ENCODE measurements at regions not wholly inside any gene's neighbourhood (a gene's known extent, or its start where the extent isn't known, plus 50 kb on each side); places are given as distances from the start of the nearest gene placed in this dataset.
"Not testable (repeated sequence)": the region's sequence is repeated elsewhere in the genome, so short reads cannot be mapped to it uniquely, and the experiment has no call there.

GRCh38 chr1:208479435-208479834, 235.3 kb upstream of the PLXNA2 start:
- no peaks in the 10 kb centered on the region for H3K9me3 Mint-ChIP-seq
- H3K27me3 ChIP-seq (ENCODE audit: control insufficient read depth in 1 of 2, insufficient read depth in 2 of 2, low read length in 2 of 2): no peaks in the 10 kb centered on the region
- TF ChIP-seq, protein P1, sequence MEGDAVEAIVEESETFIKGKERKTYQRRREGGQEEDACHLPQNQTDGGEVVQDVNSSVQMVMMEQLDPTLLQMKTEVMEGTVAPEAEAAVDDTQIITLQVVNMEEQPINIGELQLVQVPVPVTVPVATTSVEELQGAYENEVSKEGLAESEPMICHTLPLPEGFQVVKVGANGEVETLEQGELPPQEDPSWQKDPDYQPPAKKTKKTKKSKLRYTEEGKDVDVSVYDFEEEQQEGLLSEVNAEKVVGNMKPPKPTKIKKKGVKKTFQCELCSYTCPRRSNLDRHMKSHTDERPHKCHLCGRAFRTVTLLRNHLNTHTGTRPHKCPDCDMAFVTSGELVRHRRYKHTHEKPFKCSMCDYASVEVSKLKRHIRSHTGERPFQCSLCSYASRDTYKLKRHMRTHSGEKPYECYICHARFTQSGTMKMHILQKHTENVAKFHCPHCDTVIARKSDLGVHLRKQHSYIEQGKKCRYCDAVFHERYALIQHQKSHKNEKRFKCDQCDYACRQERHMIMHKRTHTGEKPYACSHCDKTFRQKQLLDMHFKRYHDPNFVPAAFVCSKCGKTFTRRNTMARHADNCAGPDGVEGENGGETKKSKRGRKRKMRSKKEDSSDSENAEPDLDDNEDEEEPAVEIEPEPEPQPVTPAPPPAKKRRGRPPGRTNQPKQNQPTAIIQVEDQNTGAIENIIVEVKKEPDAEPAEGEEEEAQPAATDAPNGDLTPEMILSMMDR (IDR thresholded peaks at IDR 0.05): no peak
- H3K27ac Mint-ChIP-seq: no peak overlapping the region
- no peaks in the 10 kb centered on the region for H3K36me3 ChIP-seq (ENCODE audit: insufficient read depth, low read length)
- no peaks in the 10 kb centered on the region for H3K36me3 Mint-ChIP-seq (ENCODE audit: low read depth)
- intact Hi-C loops (cut with DNase I, micrococcal nuclease): no loop called here
- DNase-seq: no peak
- no peaks in the 10 kb centered on the region for H3K4me1 ChIP-seq (ENCODE audit: insufficient read depth, low read length)
- no peaks in the 10 kb centered on the region for H3K27me3 Mint-ChIP-seq
- ATAC-seq (ENCODE audit: poor library complexity): no peak
- CTCF ChIA-PET: no interaction called here
- H3K27ac ChIP-seq (ENCODE audit: low read depth in 1 of 2, low read length in 2 of 2): no peak overlapping the region
- H3K4me1 Mint-ChIP-seq (ENCODE audit: low read depth): no peaks in the 10 kb centered on the region
- POLR2A ChIA-PET: no interaction called here
- H3K4me3 ChIP-seq (ENCODE audit: low read length): no peak overlapping the region
- no peaks in the 10 kb centered on the region for H3K9me3 ChIP-seq (ENCODE audit: control insufficient read depth in 1 of 2, insufficient read depth in 1 of 2, low read length in 2 of 2)
- H3K4me3 Mint-ChIP-seq: no peak overlapping the region

GRCh38 chr1:208485512-208485911, 241.3 kb upstream of the PLXNA2 start:
- no peaks in the 10 kb centered on the region for H3K27me3 ChIP-seq (ENCODE audit: control insufficient read depth in 1 of 2, insufficient read depth in 2 of 2, low read length in 2 of 2)
- ChIA-PET CTCF (no interaction called here), POLR2A (no interaction called here)
- DNase-seq (no peak), ATAC-seq (ENCODE audit: poor library complexity) (no peak)
- Mint-ChIP-seq H3K36me3 (ENCODE audit: low read depth) (no peaks in the 10 kb centered on the region), H3K9me3 (no peaks in the 10 kb centered on the region), H3K4me3 (no peak overlapping the region), H3K27me3 (no peaks in the 10 kb centered on the region), H3K27ac (no peak overlapping the region), H3K4me1 (ENCODE audit: low read depth) (no peaks in the 10 kb centered on the region)
- H3K4me3 ChIP-seq (ENCODE audit: low read length): no peak overlapping the region
- TF ChIP-seq, protein P1 (IDR thresholded peaks at IDR 0.05): no peak
- H3K27ac ChIP-seq (ENCODE audit: low read depth in 1 of 2, low read length in 2 of 2): no peak overlapping the region
- no peaks in the 10 kb centered on the region for H3K36me3 ChIP-seq (ENCODE audit: insufficient read depth, low read length)
- no peaks in the 10 kb centered on the region for H3K4me1 ChIP-seq (ENCODE audit: insufficient read depth, low read length)
- intact Hi-C loops (cut with DNase I, micrococcal nuclease): no loop called here
- peaks cover 0 to 4% of the 10 kb centered on the region in 2 experiments for H3K9me3 ChIP-seq (ENCODE audit: control insufficient read depth in 1 of 2, insufficient read depth in 1 of 2, low read length in 2 of 2)

- no peak overlapping the region for H3K27ac Mint-ChIP-seq
- H3K4me1 Mint-ChIP-seq (ENCODE audit: low read depth): no peaks in the 10 kb centered on the region
- H3K36me3 ChIP-seq (ENCODE audit: insufficient read depth, low read length): no peaks in the 10 kb centered on the region
- ChIA-PET CTCF (no interaction called here), POLR2A (no interaction called here)
- H3K4me1 ChIP-seq (ENCODE audit: insufficient read depth, low read length): no peaks in the 10 kb centered on the region
- intact Hi-C loops (cut with DNase I, micrococcal nuclease): no loop called here
- H3K27me3 ChIP-seq (ENCODE audit: control insufficient read depth in 1 of 2, insufficient read depth in 2 of 2, low read length in 2 of 2): no peaks in the 10 kb centered on the region
- no peak overlapping the region for H3K4me3 ChIP-seq (ENCODE audit: low read length)
- TF ChIP-seq, protein P1 (IDR thresholded peaks at IDR 0.05): no peak
- H3K27ac ChIP-seq (ENCODE audit: low read depth in 1 of 2, low read length in 2 of 2): no peak overlapping the region
- H3K9me3 Mint-ChIP-seq: no peaks in the 10 kb centered on the region
- peaks cover 0 to 4% of the 10 kb centered on the region in 2 experiments for H3K9me3 ChIP-seq (ENCODE audit: control insufficient read depth in 1 of 2, insufficient read depth in 1 of 2, low read length in 2 of 2)
- DNase-seq (no peak), ATAC-seq (ENCODE audit: poor library complexity) (no peak)
- no peaks in the 10 kb centered on the region for H3K27me3 Mint-ChIP-seq
- no peaks in the 10 kb centered on the region for H3K36me3 Mint-ChIP-seq (ENCODE audit: low read depth)
- H3K4me3 Mint-ChIP-seq: no peak overlapping the region
Measured at GRCh38 chr1:208486677-208487076, 242.5 kb upstream of the PLXNA2 start.

- H3K9me3 ChIP-seq (ENCODE audit: control insufficient read depth in 1 of 2, insufficient read depth in 1 of 2, low read length in 2 of 2); H3K27me3 ChIP-seq (ENCODE audit: control insufficient read depth in 1 of 2, insufficient read depth in 2 of 2, low read length in 2 of 2); H3K27ac ChIP-seq (ENCODE audit: low read depth in 1 of 2, low read length in 2 of 2); H3K4me1 ChIP-seq (ENCODE audit: insufficient read depth, low read length); H3K36me3 Mint-ChIP-seq (ENCODE audit: low read depth); H3K4me1 Mint-ChIP-seq (ENCODE audit: low read depth); DNase-seq; H3K4me3 ChIP-seq (ENCODE audit: low read length); ATAC-seq (ENCODE audit: poor library complexity); CTCF ChIA-PET; H3K4me3 Mint-ChIP-seq; H3K27me3 Mint-ChIP-seq; POLR2A ChIA-PET; H3K27ac Mint-ChIP-seq; H3K36me3 ChIP-seq (ENCODE audit: insufficient read depth, low read length); H3K9me3 Mint-ChIP-seq; intact Hi-C loops (cut with DNase I, micrococcal nuclease): not testable (repeated sequence)
Measured at GRCh38 chr1:208488432-208488831, 244.2 kb upstream of the PLXNA2 start.
